Neural progenitor cell (in vitro differentiated cells): ENCODE measurements at regions not wholly inside any gene's neighbourhood (a gene's known extent, or its start where the extent isn't known, plus 50 kb on each side); places are given as distances from the start of the nearest gene placed in this dataset.

Experiments used
- CTCF ChIP-seq: fragments of 200-600 bp; sonication (generic); IDR thresholded peaks from 2 replicates; pipeline ENCODE4 v1.5.1; 2017; ENCODE audit warnings: antibody characterized with exemption, mild to moderate bottlenecking
- EZH2phosphoT487 ChIP-seq: fragments of 200-600 bp; sonication (generic); IDR thresholded peaks from 2 replicates; pipeline ENCODE4 v1.6.1; 2017; ENCODE audit warnings: antibody characterized with exemption

GRCh38 chr19:29118389-29118788 lies 94.6 kb downstream of the UQCRFS1 start:
- TF ChIP-seq CTCF (no peak), EZH2phosphoT487 (no peak)
